HG03571 (cell line): ENCODE measurements at regions not wholly inside any gene's neighbourhood (a gene's known extent, or its start where the extent isn't known, plus 50 kb on each side); places are given as distances from the start of the nearest gene placed in this dataset.
"Not testable (repeated sequence)": the region's sequence is repeated elsewhere in the genome, so short reads cannot be mapped to it uniquely, and the experiment has no call there.

Experiments
- ATAC-seq: cut with Tn5 transposase; IDR thresholded peaks from one replicate; pipeline ENCODE4 v1.9.1; 2021; ENCODE audit not compliant: unreplicated experiment

GRCh38 chr14:51568366-51568765 lies 83.3 kb upstream of the FRMD6 start:
- no peak for ATAC-seq

- no peak for ATAC-seq
Measured at GRCh38 chr14:51573607-51574006, 78.1 kb upstream of the FRMD6 start.

- no peak for ATAC-seq
Measured at GRCh38 chr14:51574009-51574408, 77.7 kb upstream of the FRMD6 start.

- ATAC-seq = no peak
Measured at GRCh38 chr14:51575349-51576116, 76.2 kb upstream of the FRMD6 start.

- ATAC-seq = no peak
Measured at GRCh38 chr14:51576117-51576430, 75.6 kb upstream of the FRMD6 start.

- no peak for ATAC-seq
Measured at GRCh38 chr14:51576879-51577278, 74.8 kb upstream of the FRMD6 start.

- ATAC-seq = no peak
Measured at GRCh38 chr14:51578853-51579252, 72.9 kb upstream of the FRMD6 start.

- ATAC-seq = no peak
Measured at GRCh38 chr14:51581017-51581881, 70.5 kb upstream of the FRMD6 start.

- no peak for ATAC-seq
Measured at GRCh38 chr14:51582437-51582836, 69.3 kb upstream of the FRMD6 start.

GRCh38 chr14:51585055-51585454 lies 66.7 kb upstream of the FRMD6 start:
- ATAC-seq = no peak

- no peak for ATAC-seq
Measured at GRCh38 chr14:51592836-51593235, 58.9 kb upstream of the FRMD6 start.

GRCh38 chr14:51593397-51593796 lies 58.3 kb upstream of the FRMD6 start:
- ATAC-seq = no peak

GRCh38 chr14:51595881-51596455 lies 55.7 kb upstream of the FRMD6 start:
- ATAC-seq = no peak

- ATAC-seq = no peak
Measured at GRCh38 chr14:51596488-51597117, 55.1 kb upstream of the FRMD6 start.

- ATAC-seq = no peak
Measured at GRCh38 chr14:51597261-51598001, 54.3 kb upstream of the FRMD6 start.

GRCh38 chr14:51598924-51599600 lies 52.6 kb upstream of the FRMD6 start:
- ATAC-seq = not testable (repeated sequence)

- no peak for ATAC-seq
Measured at GRCh38 chr14:51600658-51601057, 51.1 kb upstream of the FRMD6 start.
